ENCODE measurements at regions not wholly inside any gene's neighbourhood (a gene's known extent, or its start where the extent isn't known, plus 50 kb on each side); places are given as distances from the start of the nearest gene placed in this dataset.

DNA sequence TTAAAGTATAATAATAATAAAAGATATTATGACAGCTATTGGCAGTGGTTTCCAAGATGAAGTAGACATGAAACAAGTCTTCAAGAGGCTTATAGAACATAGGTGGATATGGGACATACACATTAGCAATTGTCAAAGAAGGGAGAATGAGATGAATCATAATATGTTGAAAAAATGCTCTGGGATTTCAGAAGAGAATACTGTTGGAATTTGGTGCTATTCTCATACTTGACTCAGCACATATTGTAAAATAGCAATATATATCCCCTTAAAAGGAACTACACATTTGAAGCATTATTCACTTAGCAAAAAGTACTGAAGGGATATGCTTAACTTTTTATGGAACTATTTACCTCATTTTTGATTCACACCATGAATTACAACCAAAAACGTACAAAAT, 577.2 kb upstream of the PCDH15 start:
- no peak overlapping the region for H3K4me2 ChIP-seq (ENCODE audit: low read length)
- H3K9me3 ChIP-seq (ENCODE audit: low read length), result peaks cover 4% of the 10 kb centered on the region
- H3K4me3 ChIP-seq (ENCODE audit: low read length), result no peak overlapping the region
- no peak overlapping the region for H3K9ac ChIP-seq (ENCODE audit: low read length)
- H4K20me1 ChIP-seq (ENCODE audit: insufficient read depth), result no peaks in the 10 kb centered on the region
- no peak overlapping the region for H2AFZ ChIP-seq (ENCODE audit: low read depth, low read length)
- H3K9me2 ChIP-seq (ENCODE audit: insufficient read depth, low read length), result no peaks in the 10 kb centered on the region
- TF ChIP-seq MXI1 (conservative IDR thresholded peaks at IDR 0.05; ENCODE audit: poor library complexity, severe bottlenecking) (no peak), POLR2AphosphoS5 (IDR thresholded peaks at IDR 0.05) (no peak), TAF1 (IDR thresholded peaks at IDR 0.05; ENCODE audit: low read depth) (no peak)
- TF ChIP-seq, protein P1, sequence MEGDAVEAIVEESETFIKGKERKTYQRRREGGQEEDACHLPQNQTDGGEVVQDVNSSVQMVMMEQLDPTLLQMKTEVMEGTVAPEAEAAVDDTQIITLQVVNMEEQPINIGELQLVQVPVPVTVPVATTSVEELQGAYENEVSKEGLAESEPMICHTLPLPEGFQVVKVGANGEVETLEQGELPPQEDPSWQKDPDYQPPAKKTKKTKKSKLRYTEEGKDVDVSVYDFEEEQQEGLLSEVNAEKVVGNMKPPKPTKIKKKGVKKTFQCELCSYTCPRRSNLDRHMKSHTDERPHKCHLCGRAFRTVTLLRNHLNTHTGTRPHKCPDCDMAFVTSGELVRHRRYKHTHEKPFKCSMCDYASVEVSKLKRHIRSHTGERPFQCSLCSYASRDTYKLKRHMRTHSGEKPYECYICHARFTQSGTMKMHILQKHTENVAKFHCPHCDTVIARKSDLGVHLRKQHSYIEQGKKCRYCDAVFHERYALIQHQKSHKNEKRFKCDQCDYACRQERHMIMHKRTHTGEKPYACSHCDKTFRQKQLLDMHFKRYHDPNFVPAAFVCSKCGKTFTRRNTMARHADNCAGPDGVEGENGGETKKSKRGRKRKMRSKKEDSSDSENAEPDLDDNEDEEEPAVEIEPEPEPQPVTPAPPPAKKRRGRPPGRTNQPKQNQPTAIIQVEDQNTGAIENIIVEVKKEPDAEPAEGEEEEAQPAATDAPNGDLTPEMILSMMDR (IDR thresholded peaks at IDR 0.05; ENCODE audit: poor library complexity, severe bottlenecking), result no peak
- TF ChIP-seq, protein P2, sequence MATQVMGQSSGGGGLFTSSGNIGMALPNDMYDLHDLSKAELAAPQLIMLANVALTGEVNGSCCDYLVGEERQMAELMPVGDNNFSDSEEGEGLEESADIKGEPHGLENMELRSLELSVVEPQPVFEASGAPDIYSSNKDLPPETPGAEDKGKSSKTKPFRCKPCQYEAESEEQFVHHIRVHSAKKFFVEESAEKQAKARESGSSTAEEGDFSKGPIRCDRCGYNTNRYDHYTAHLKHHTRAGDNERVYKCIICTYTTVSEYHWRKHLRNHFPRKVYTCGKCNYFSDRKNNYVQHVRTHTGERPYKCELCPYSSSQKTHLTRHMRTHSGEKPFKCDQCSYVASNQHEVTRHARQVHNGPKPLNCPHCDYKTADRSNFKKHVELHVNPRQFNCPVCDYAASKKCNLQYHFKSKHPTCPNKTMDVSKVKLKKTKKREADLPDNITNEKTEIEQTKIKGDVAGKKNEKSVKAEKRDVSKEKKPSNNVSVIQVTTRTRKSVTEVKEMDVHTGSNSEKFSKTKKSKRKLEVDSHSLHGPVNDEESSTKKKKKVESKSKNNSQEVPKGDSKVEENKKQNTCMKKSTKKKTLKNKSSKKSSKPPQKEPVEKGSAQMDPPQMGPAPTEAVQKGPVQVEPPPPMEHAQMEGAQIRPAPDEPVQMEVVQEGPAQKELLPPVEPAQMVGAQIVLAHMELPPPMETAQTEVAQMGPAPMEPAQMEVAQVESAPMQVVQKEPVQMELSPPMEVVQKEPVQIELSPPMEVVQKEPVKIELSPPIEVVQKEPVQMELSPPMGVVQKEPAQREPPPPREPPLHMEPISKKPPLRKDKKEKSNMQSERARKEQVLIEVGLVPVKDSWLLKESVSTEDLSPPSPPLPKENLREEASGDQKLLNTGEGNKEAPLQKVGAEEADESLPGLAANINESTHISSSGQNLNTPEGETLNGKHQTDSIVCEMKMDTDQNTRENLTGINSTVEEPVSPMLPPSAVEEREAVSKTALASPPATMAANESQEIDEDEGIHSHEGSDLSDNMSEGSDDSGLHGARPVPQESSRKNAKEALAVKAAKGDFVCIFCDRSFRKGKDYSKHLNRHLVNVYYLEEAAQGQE (IDR thresholded peaks at IDR 0.05; ENCODE audit: borderline replicate concordance), result no peak
- H3K27me3 ChIP-seq (ENCODE audit: insufficient read depth, low read depth, low read length), result no peaks in the 10 kb centered on the region
- no peak overlapping the region for H3K27ac ChIP-seq (ENCODE audit: low read length)
- H3K79me2 ChIP-seq (replicated peaks; ENCODE audit: insufficient read depth, low read length), result no peaks in the 10 kb centered on the region
- no peaks in the 10 kb centered on the region for H3F3A ChIP-seq (ENCODE audit: insufficient read depth, low read length, poor library complexity, severe bottlenecking)
- H3K36me3 ChIP-seq (ENCODE audit: insufficient read depth, low read length), result no peaks in the 10 kb centered on the region

DNA sequence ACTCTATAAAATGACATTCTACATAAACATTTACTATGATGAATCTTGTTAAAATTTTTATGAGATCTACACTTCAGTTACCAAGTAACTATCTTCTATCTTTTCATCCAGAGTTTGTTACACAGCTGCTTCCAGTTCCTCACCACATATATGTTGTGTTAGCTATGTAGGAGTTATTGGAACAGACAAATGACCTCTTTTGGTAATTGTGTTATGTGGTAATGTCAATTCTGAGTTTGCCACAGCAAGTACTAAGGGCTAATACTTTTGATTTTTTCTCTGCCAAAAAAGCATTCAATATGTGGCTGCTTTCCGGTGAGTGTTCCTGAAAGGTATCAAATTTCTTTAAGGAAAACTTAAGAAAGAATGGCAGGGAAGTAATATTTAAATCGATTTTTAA, 573.9 kb upstream of the PCDH15 start:
- no peak overlapping the region for H3K4me2 ChIP-seq (ENCODE audit: low read length)
- H4K20me1 ChIP-seq (ENCODE audit: insufficient read depth), result no peaks in the 10 kb centered on the region
- H3K9me3 ChIP-seq (ENCODE audit: low read length), result no peaks in the 10 kb centered on the region
- no peaks in the 10 kb centered on the region for H3K27me3 ChIP-seq (ENCODE audit: insufficient read depth, low read depth, low read length)
- H3K36me3 ChIP-seq (ENCODE audit: insufficient read depth, low read length), result no peaks in the 10 kb centered on the region
- H3K27ac ChIP-seq (ENCODE audit: low read length), result no peak overlapping the region
- TF ChIP-seq EP300 (conservative IDR thresholded peaks at IDR 0.05; ENCODE audit: poor library complexity, severe bottlenecking) (no peak), EZH2 (IDR thresholded peaks at IDR 0.05; ENCODE audit: borderline replicate concordance, insufficient read depth, low read length, poor library complexity, severe bottlenecking) (no peak), POLR2AphosphoS5 (IDR thresholded peaks at IDR 0.05) (no peak), TAF1 (IDR thresholded peaks at IDR 0.05; ENCODE audit: low read depth) (no peak)
- TF ChIP-seq, protein P2 (IDR thresholded peaks at IDR 0.05; ENCODE audit: borderline replicate concordance), result no peak
- no peaks in the 10 kb centered on the region for H3K79me2 ChIP-seq (replicated peaks; ENCODE audit: insufficient read depth, low read length)
- H3K9me2 ChIP-seq (ENCODE audit: insufficient read depth, low read length), result no peaks in the 10 kb centered on the region
- no peak overlapping the region for H2AFZ ChIP-seq (ENCODE audit: low read depth, low read length)
- no peaks in the 10 kb centered on the region for H3F3A ChIP-seq (ENCODE audit: insufficient read depth, low read length, poor library complexity, severe bottlenecking)
- no peak overlapping the region for H3K4me3 ChIP-seq (ENCODE audit: low read length)
- no peak overlapping the region for H3K9ac ChIP-seq (ENCODE audit: low read length)

Data from neural cell (in vitro differentiated cells).